Heart left ventricle (tissue), 16 donors: ENCODE measurements at regions not wholly inside any gene's neighbourhood (a gene's known extent, or its start where the extent isn't known, plus 50 kb on each side); places are given as distances from the start of the nearest gene placed in this dataset.

ENCODE experiments used
- ATAC-seq, 4 donors: fragments of 200-7000 bp; cut with Tn5 transposase; one replicate each; pipeline ENCODE4 v1.9.1; 2020 to 2022; ENCODE audit warnings: moderate library complexity in 4 of 4, mild to moderate bottlenecking in 3 of 4, moderate number of reproducible peaks in 1 of 4
- DNase-seq, 5 donors: peaks; one replicate each; pipeline ENCODE4 v3.0.0-alpha.2; 2020
- H3K27ac ChIP-seq, 12 donors: fragments of 200-600 bp; sonication (generic) in 4 of 12; one replicate each; pipeline versions ENCODE4 v1.5.0 to v1.8.0; 2016 to 2022; ENCODE audit warnings: mild to moderate bottlenecking in 2 of 12
- H3K27me3 ChIP-seq, 9 donors: fragments of 200-600 bp; sonication (generic) in 2 of 9; one replicate each; pipeline versions ENCODE4 v1.5.1 to v1.8.0; 2016 to 2022; ENCODE audit warnings: mild to moderate bottlenecking in 3 of 9
- H3K36me3 ChIP-seq, 9 donors: fragments of 200-600 bp; sonication (generic) in 2 of 9; one replicate each; pipeline versions ENCODE4 v1.5.0 to v1.8.0; 2018 to 2022; ENCODE audit warnings: mild to moderate bottlenecking in 2 of 9
- H3K4me1 ChIP-seq, 12 donors: fragments of 200-600 bp; sonication (generic) in 4 of 12; one replicate each; pipeline versions ENCODE4 v1.5.0 to v1.8.0; 2016 to 2022; ENCODE audit warnings: mild to moderate bottlenecking in 3 of 12
- H3K4me3 ChIP-seq, 12 donors: fragments of 200-600 bp; sonication (generic) in 4 of 12; one replicate each; pipeline versions ENCODE4 v1.5.0 to v1.8.0; 2017 to 2022; ENCODE audit warnings: mild to moderate bottlenecking in 9 of 12, moderate library complexity in 4 of 12
- H3K9me3 ChIP-seq, 12 donors: fragments of 200-600 bp; sonication (generic) in 4 of 12; one replicate each; pipeline versions ENCODE4 v1.5.0 to v1.8.0; 2016 to 2022; ENCODE audit warnings: mild to moderate bottlenecking in 1 of 12
- CTCF ChIP-seq, 12 donors: fragments of 200-600 bp; sonication (generic) in 4 of 12; IDR thresholded peaks; one replicate each; pipeline versions ENCODE4 v1.5.0 to v1.8.0; 2018 to 2022; ENCODE audit warnings: antibody characterized with exemption in 12 of 12, mild to moderate bottlenecking in 5 of 12
- POLR2A ChIP-seq, 2 donors: fragments of 450-650 bp; IDR thresholded peaks; one replicate each; pipeline ENCODE4 v1.6.1; 2017; ENCODE audit warnings: antibody characterized with exemption in 2 of 2, mild to moderate bottlenecking in 2 of 2, moderate library complexity in 2 of 2
- WGBS, 4 donors: extraction: QIAGEN DNeasy Blood & Tissue Kit in 2 of 4; methylation state at CpG; one replicate each; pipeline versions ENCODE4 v1.1.5 to v1.1.7; 2013 to 2018; 5-methylcytosine and 5-hydroxymethylcytosine counted together
- intact Hi-C, 10 donors: fragments of 100-400 bp; cut with DNase I; formaldehyde crosslinking; loops; one replicate each; pipeline versions ENCODE4 v1.11.1 to v1.14.2; 2022
- donor health status: ischemic (EF 13 %, LVEDD 7.1; RV severe dilation, severe dysfunction).
- donor health status: healthy with polysubstance abuse.
- donor health status: DM: no; HTN: yes; CAD: no.
- donor health status: DM: no; HTN: no; CAD: no.
- donor health status: ischemic (EF 25% LVEDD 6.9; RV normal size, moderate dysfunction).
- donor health status: ischemic (EF 25% LVEDD 5.7; RV mildly dilated, moderate dysfunction).
- donor health status: healthy.
- donor health status: DM: yes; HTN: yes; CAD: no.
- donor health status: ischemic (EF 35%, LVEDD 5.7; RV mildly dilated, moderate dysfunction).
- donor health status: nonischemic (EF 11% LVEDD 7.7; RV severe dilation, severe dysfunction).
- donor health status: DM: yes; HTN: yes; CAD: no.
- donor health status: PGD.
- donor health status: ischemic (EF 29% LVEDD 5.4; RV normal size, mild dysfunction).
- donor health status: nonischemic (EF 23%, LVEDD 6.1; RV moderate dilation, normal function).

- Histone ChIP-seq H3K36me3 (no peaks in the 10 kb centered on the region), H3K27me3 (no peaks in the 10 kb centered on the region), H3K9me3 (no peaks in the 10 kb centered on the region), H3K27ac (no peak overlapping the region), H3K4me1 (no peaks in the 10 kb centered on the region), H3K4me3 (no peak overlapping the region)
- ATAC-seq = no peak
- WGBS, 4 donors = 57 to 64% (median 59%) methylated on average over 5 of the region's 5 CpGs
- TF ChIP-seq POLR2A (IDR thresholded peaks at IDR 0.05) = no peak
- no peak for TF ChIP-seq CTCF (IDR thresholded peaks at IDR 0.05)
- intact Hi-C loops = no loop called here
- no peak for DNase-seq
Observed at GRCh38 chr9:101858026-101858425, 119.6 kb upstream of the GRIN3A start.

GRCh38 chr9:101849102-101849707, 110.8 kb upstream of the GRIN3A start:
- Histone ChIP-seq H3K9me3 (peaks cover 0 to 3% (median 0%) of the 10 kb centered on the region in 12 donors), H3K27ac (no peak overlapping the region), H3K4me1 (no peaks in the 10 kb centered on the region), H3K4me3 (no peak overlapping the region), H3K36me3 (no peaks in the 10 kb centered on the region), H3K27me3 (no peaks in the 10 kb centered on the region)
- 25 to 55% (median 50%) methylated on average over 1 of the region's 1 CpG for WGBS, 4 donors
- ATAC-seq (no peak), DNase-seq (no peak)
- intact Hi-C loops = no loop called here
- TF ChIP-seq CTCF (IDR thresholded peaks at IDR 0.05) (no peak), POLR2A (IDR thresholded peaks at IDR 0.05) (no peak)

- Histone ChIP-seq H3K9me3 (peaks cover 0 to 3% (median 0%) of the 10 kb centered on the region in 12 donors), H3K27me3 (no peaks in the 10 kb centered on the region), H3K27ac (no peak overlapping the region), H3K4me1 (no peaks in the 10 kb centered on the region), H3K4me3 (no peak overlapping the region), H3K36me3 (no peaks in the 10 kb centered on the region)
- TF ChIP-seq POLR2A (IDR thresholded peaks at IDR 0.05) (no peak), CTCF (IDR thresholded peaks at IDR 0.05) (no peak)
- intact Hi-C loops = no loop called here
- ATAC-seq = no peak
- DNase-seq = no peak
- WGBS, 4 donors = 46 to 52% (median 48%) methylated on average over 6 of the region's 6 CpGs
Observed at GRCh38 chr9:101848485-101848919, 110.1 kb upstream of the GRIN3A start.

- intact Hi-C loops = no loop called here
- WGBS, 4 donors = 66 to 88% (median 79%) methylated on average over 4 of the region's 4 CpGs
- H3K4me1 ChIP-seq = no peaks in the 10 kb centered on the region
Observed at GRCh38 chr9:101846161-101846560, 107.7 kb upstream of the GRIN3A start.

More at GRCh38 chr9:101846161-101846560, 107.7 kb upstream of the GRIN3A start:
- no peaks in the 10 kb centered on the region for H3K27me3 ChIP-seq
- TF ChIP-seq POLR2A (IDR thresholded peaks at IDR 0.05) (no peak), CTCF (IDR thresholded peaks at IDR 0.05) (no peak)
- no peak overlapping the region for H3K27ac ChIP-seq
- H3K4me3 ChIP-seq = no peak overlapping the region
- no peak for ATAC-seq
- no peaks in the 10 kb centered on the region for H3K9me3 ChIP-seq
- no peak for DNase-seq
- no peaks in the 10 kb centered on the region for H3K36me3 ChIP-seq
